Inflammatory macrophage treated with lipopolysaccharide for 4 hours (primary cell): ENCODE measurements at regions not wholly inside any gene's neighbourhood (a gene's known extent, or its start where the extent isn't known, plus 50 kb on each side); places are given as distances from the start of the nearest gene placed in this dataset.

ENCODE experiments used
- DNase-seq: peaks from one replicate; pipeline ENCODE4 v3.0.0-alpha.2; 2020

GRCh38 chr6:40265615-40266014 is 321.5 kb downstream of the LRFN2 start:
- no peak for DNase-seq

GRCh38 chr6:40263970-40264369 is 323.2 kb downstream of the LRFN2 start:
- no peak for DNase-seq

GRCh38 chr6:40262363-40262762 is 324.8 kb downstream of the LRFN2 start:
- DNase-seq, result no peak

GRCh38 chr6:40258531-40258930 is 324.3 kb upstream of the MOCS1 start:
- no peak for DNase-seq

GRCh38 chr6:40256831-40257230 is 322.6 kb upstream of the MOCS1 start:
- DNase-seq, result no peak

GRCh38 chr6:40256224-40256623 is 322.0 kb upstream of the MOCS1 start:
- no peak for DNase-seq

GRCh38 chr6:40253420-40253819 is 319.2 kb upstream of the MOCS1 start:
- DNase-seq, result no peak

- DNase-seq, result no peak
Observed at GRCh38 chr6:40252531-40253258, 318.4 kb upstream of the MOCS1 start.

GRCh38 chr6:40251637-40252300 is 317.5 kb upstream of the MOCS1 start:
- no peak for DNase-seq

GRCh38 chr6:40249935-40250334 is 315.7 kb upstream of the MOCS1 start:
- DNase-seq, result no peak

GRCh38 chr6:40247516-40248115 is 313.4 kb upstream of the MOCS1 start:
- DNase-seq, result no peak

- no peak for DNase-seq
Observed at GRCh38 chr6:40244699-40245098, 310.4 kb upstream of the MOCS1 start.

- no peak for DNase-seq
Observed at GRCh38 chr6:40232698-40233097, 298.4 kb upstream of the MOCS1 start.

- DNase-seq, result no peak
Observed at GRCh38 chr6:40227735-40228134, 293.5 kb upstream of the MOCS1 start.

GRCh38 chr6:40222354-40222753 is 288.1 kb upstream of the MOCS1 start:
- DNase-seq, result no peak

GRCh38 chr6:40219799-40220198 is 285.5 kb upstream of the MOCS1 start:
- no peak for DNase-seq

- DNase-seq, result no peak
Observed at GRCh38 chr6:40210628-40211056, 276.4 kb upstream of the MOCS1 start.

GRCh38 chr6:40205801-40206200 is 271.5 kb upstream of the MOCS1 start:
- DNase-seq, result no peak

- DNase-seq, result no peak
Observed at GRCh38 chr6:40205004-40205403, 270.7 kb upstream of the MOCS1 start.

- no peak for DNase-seq
Observed at GRCh38 chr6:40197371-40197770, 263.1 kb upstream of the MOCS1 start.

- DNase-seq, result no peak
Observed at GRCh38 chr6:40196135-40196518, 261.9 kb upstream of the MOCS1 start.

- no peak for DNase-seq
Observed at GRCh38 chr6:40195428-40196134, 261.3 kb upstream of the MOCS1 start.

- no peak for DNase-seq
Observed at GRCh38 chr6:40194447-40195170, 260.3 kb upstream of the MOCS1 start.
